K562 (cell line): ENCODE measurements at regions not wholly inside any gene's neighbourhood (a gene's known extent, or its start where the extent isn't known, plus 50 kb on each side); places are given as distances from the start of the nearest gene placed in this dataset.

ENCODE experiments used
- ATAC-seq: fragments of 200-7000 bp; cut with Tn5 transposase; 3 replicates; pipeline ENCODE4 v1.9.1; 2020; ENCODE audit warnings: moderate library complexity
- BruUV-seq: library from RNA; stranded (reverse); fragments of 400-500 nt; replicated peaks from 2 replicates; lab custom pipeline; 2021; lab: Mats Ljungman, UMichigan
- CTCF ChIA-PET: fragments of 300-600 bp; formaldehyde crosslinking; extraction: SDS; loops from one replicate; lab custom pipeline; 2021; ENCODE audit warnings: low intra/inter-chr PET ratio; lab: Yijun Ruan, JAX
- POLR2A ChIA-PET: fragments of 300-600, 350-650 bp; sonication (Branson Sonifier 250); formaldehyde crosslinking; extraction: SDS; loops from one replicate; lab custom pipeline; 2021; ENCODE audit warnings: antibody characterized with exemption, inconsistent platforms; lab: Yijun Ruan, JAX
- DNase-seq, 4 experiments: peaks; one replicate each; pipeline versions ENCODE4 v3.0.0 to v3.0.0-alpha.2; 2011 to 2018; ENCODE audit warnings: low spot score in 3 of 4, mixed read lengths in 3 of 4; ENCODE audit errors: extremely low read depth in 1 of 4
- FAIRE-seq: peaks from 2 replicates; lab custom pipeline; 2011; peaks lifted over from hg19 to GRCh38; lab: Jason Lieb, UNC
- H2AFZ ChIP-seq: 2 replicates; pipeline ENCODE4 v1.6.0; 2011; ENCODE audit warnings: low read depth, low read length, control low read depth, inconsistent platforms
- H3K27ac ChIP-seq: fragments of 200-600 bp; 3 replicates; pipeline ENCODE4 v1.8.0; 2011; ENCODE audit warnings: low read depth, mild to moderate bottlenecking, control low read depth, inconsistent platforms, low read length, moderate library complexity, mixed read lengths; ENCODE audit errors: extremely low read depth
- H3K27me3 ChIP-seq, 2 experiments: fragments of 300-600 bp in 1 of 2; 2 replicates in 1 of 2; 3 replicates in 1 of 2; pipeline versions ENCODE4 v1.6.0 to v1.8.0; 2011; ENCODE audit warnings: inconsistent platforms in 2 of 2, low read length in 2 of 2, mild to moderate bottlenecking in 1 of 2, mixed read lengths in 1 of 2, moderate library complexity in 1 of 2; ENCODE audit not compliant: control insufficient read depth in 2 of 2, insufficient read depth in 2 of 2
- H3K36me3 ChIP-seq: fragments of 300-600 bp; 3 replicates; pipeline ENCODE4 v1.8.0; 2011; ENCODE audit warnings: mild to moderate bottlenecking, low read length, inconsistent platforms; ENCODE audit not compliant: control insufficient read depth, insufficient read depth
- H3K4me1 ChIP-seq, 2 experiments: fragments of 200-600 bp in 1 of 2; replicated peaks in 1 of 2; 2 replicates in 1 of 2; 3 replicates in 1 of 2; pipeline versions ENCODE4 v1.5.1 to v1.8.0; 2011; ENCODE audit warnings: inconsistent platforms in 2 of 2, low read length in 2 of 2, mild to moderate bottlenecking in 1 of 2, mixed read lengths in 1 of 2, moderate library complexity in 1 of 2; ENCODE audit not compliant: control insufficient read depth in 2 of 2, insufficient read depth in 2 of 2
- H3K4me2 ChIP-seq: 2 replicates; pipeline ENCODE4 v1.6.1; 2011; ENCODE audit warnings: low read length, control low read depth, inconsistent platforms, mixed read lengths; ENCODE audit not compliant: insufficient read depth
- H3K4me3 ChIP-seq: fragments of 200-600 bp; sonication (generic), shearing (Covaris generic); 2 replicates; pipeline ENCODE4 v1.5.1; 2016; ENCODE audit warnings: control low read depth, inconsistent platforms
- H3K79me2 ChIP-seq: fragments of 200-600 bp; 3 replicates; pipeline ENCODE4 v1.8.0; 2011; ENCODE audit warnings: low read length, inconsistent platforms; ENCODE audit not compliant: control insufficient read depth, insufficient read depth
- H3K9ac ChIP-seq, 2 experiments: 2 replicates each; pipeline versions ENCODE4 v1.6.0 to v1.6.1; 2011; ENCODE audit warnings: low read depth in 2 of 2, low read length in 2 of 2, control low read depth in 1 of 2, inconsistent platforms in 1 of 2, mild to moderate bottlenecking in 1 of 2, mixed read lengths in 1 of 2; ENCODE audit not compliant: insufficient read depth in 1 of 2
- H3K9me1 ChIP-seq: one replicate; pipeline ENCODE4 v1.6.0; 2011; ENCODE audit warnings: inconsistent platforms, mild to moderate bottlenecking, low read length, moderate library complexity; ENCODE audit not compliant: control insufficient read depth, insufficient read depth
- H3K9me3 ChIP-seq: replicated peaks from 2 replicates; pipeline ENCODE4 v1.5.1; 2011; ENCODE audit warnings: low read depth, low read length, inconsistent platforms; ENCODE audit not compliant: control insufficient read depth, insufficient read depth
- H4K20me1 ChIP-seq: replicated peaks from 2 replicates; pipeline ENCODE4 v1.6.1; 2011; ENCODE audit warnings: low read length, inconsistent platforms, mixed read lengths; ENCODE audit not compliant: control insufficient read depth, insufficient read depth
- SPI1 ChIP-seq: IDR thresholded peaks from 2 replicates; pipeline ENCODE4 v1.6.1; 2011; ENCODE audit warnings: low read depth, low read length, control low read depth, borderline replicate concordance
- ZNF282 ChIP-seq: sonication (generic); formaldehyde crosslinking; IDR thresholded peaks from 2 replicates; pipeline ENCODE4 v1.8.1; 2023; ENCODE audit warnings: missing genetic modification reagents
- WGBS: fragments of 100-300 bp; shearing (Covaris generic); methylation state at CpG from one replicate; pipeline ENCODE4 v1.1.6; 2016; ENCODE audit warnings: low coverage, mixed read lengths; ENCODE audit not compliant: insufficient coverage; ENCODE audit errors: missing lambda C conversion rate; 5-methylcytosine and 5-hydroxymethylcytosine counted together
- in situ Hi-C: fragments of 300-500 bp; cut with MboI; formaldehyde crosslinking; loops from 4 replicates; pipeline ENCODE4 v1.15.0; 2018; ENCODE audit warnings: inconsistent platforms, mixed read lengths
- intact Hi-C: fragments of 100-400 bp; cut with micrococcal nuclease; formaldehyde crosslinking; loops from 2 replicates; pipeline ENCODE4 v1.14.2; 2022
- TF ChIP-seq, protein P1 (sequence below), 3 experiments: fragments of 200-800 bp in 1 of 3; fragments of 250-450 bp in 1 of 3; fragments of 450-650 bp in 1 of 3; sonication (Bioruptor Pico) in 1 of 3; sonication (Bioruptor generic) in 1 of 3; formaldehyde crosslinking in 1 of 3; IDR thresholded peaks; 2 replicates each; pipeline versions ENCODE4 v1.6.1 to v1.8.0; 2016 to 2022; ENCODE audit warnings: mild to moderate bottlenecking in 2 of 3, missing genetic modification characterization in 2 of 3, missing compliant biosample characterization in 1 of 3, moderate library complexity in 1 of 3
- TF ChIP-seq, protein P2 (sequence below), 2 experiments: fragments of 450-650 bp in 1 of 2; sonication (generic) in 1 of 2; formaldehyde crosslinking in 1 of 2; IDR thresholded peaks; 2 replicates each; pipeline versions ENCODE4 v1.7.1 to v1.9.0; 2016 to 2022; ENCODE audit warnings: inconsistent platforms in 1 of 2, mild to moderate bottlenecking in 1 of 2, missing genetic modification reagents in 1 of 2
- TF ChIP-seq, protein P3 (sequence below): fragments of 200-800 bp; sonication (Bioruptor generic); IDR thresholded peaks from 2 replicates; pipeline ENCODE4 v1.6.1; 2017; ENCODE audit warnings: missing genetic modification characterization, missing compliant biosample characterization

DNA sequence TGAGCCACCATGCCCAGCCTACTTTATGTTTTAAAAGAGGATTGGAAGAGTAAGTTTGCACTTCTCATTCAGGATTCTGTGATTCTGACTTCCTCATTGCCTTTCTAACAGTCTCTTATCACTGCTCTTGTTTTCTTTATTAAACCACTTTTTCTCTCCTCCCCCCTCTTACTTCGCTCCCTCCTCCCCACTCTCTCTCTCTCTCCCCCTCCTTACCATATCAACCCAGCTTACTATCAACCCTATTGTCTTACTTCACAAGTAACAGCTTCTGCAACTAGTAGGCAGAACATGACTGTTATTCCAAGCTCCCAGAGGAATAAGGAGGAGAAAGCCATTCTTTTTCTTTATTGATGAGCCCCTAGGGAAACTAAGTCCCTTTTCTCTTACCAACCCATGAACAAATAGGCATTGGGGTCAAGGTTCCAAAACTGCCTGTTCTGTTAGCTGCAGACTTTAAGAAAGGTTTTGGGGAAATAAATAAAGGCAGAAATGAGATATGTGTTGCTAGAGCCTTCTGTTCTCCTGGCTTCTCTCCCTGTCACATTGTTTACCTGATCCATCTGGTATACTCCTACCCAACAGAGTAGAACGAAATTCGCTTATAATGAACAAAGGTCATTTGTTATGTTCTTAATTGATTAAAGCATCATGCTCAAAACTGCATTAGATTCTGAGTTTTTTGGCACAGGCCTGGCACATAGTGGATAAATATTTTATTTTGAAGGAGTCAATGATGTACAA, 56.4 kb upstream of the RASGRP1 start:
- Histone ChIP-seq H3K9me3 (no peaks in the 10 kb centered on the region), H3K36me3 (no peaks in the 10 kb centered on the region), H2AFZ (no peak overlapping the region), H3K4me2 (no peak overlapping the region), H3K9me1 (no peaks in the 10 kb centered on the region), H3K9ac (no peak overlapping the region), H4K20me1 (no peaks in the 10 kb centered on the region), H3K27me3 (peaks cover 4 to 19% of the 10 kb centered on the region in 2 experiments; a peak in 4 of 5 replicates), H3K79me2 (no peaks in the 10 kb centered on the region), H3K4me1 (no peaks in the 10 kb centered on the region), H3K27ac (no peak overlapping the region), H3K4me3 (no peak overlapping the region)
- intact Hi-C loops: no loop called here
- WGBS: 0% methylated on average over 3 of the region's 3 CpGs
- DNase-seq: no peak
- no TSS peak for BruUV-seq
- FAIRE-seq: no peak
- ChIA-PET POLR2A (interaction anchor here (1.0 to 1.3 kb wide), 2 partner anchors 9 to 11 kb away, joined by 3 to 4 read pairs; no protein-coding TSS in a partner anchor), CTCF (no interaction called here)
- ATAC-seq: no peak
- in situ Hi-C loops: loop anchor here (5.0 kb wide), 1 partner anchor 44 kb away; no protein-coding TSS in a partner anchor
- TF ChIP-seq ZNF282 (no peak), SPI1 (peak; percentile 3; the same call in 1 of the 2 replicates)
- TF ChIP-seq, protein P1, sequence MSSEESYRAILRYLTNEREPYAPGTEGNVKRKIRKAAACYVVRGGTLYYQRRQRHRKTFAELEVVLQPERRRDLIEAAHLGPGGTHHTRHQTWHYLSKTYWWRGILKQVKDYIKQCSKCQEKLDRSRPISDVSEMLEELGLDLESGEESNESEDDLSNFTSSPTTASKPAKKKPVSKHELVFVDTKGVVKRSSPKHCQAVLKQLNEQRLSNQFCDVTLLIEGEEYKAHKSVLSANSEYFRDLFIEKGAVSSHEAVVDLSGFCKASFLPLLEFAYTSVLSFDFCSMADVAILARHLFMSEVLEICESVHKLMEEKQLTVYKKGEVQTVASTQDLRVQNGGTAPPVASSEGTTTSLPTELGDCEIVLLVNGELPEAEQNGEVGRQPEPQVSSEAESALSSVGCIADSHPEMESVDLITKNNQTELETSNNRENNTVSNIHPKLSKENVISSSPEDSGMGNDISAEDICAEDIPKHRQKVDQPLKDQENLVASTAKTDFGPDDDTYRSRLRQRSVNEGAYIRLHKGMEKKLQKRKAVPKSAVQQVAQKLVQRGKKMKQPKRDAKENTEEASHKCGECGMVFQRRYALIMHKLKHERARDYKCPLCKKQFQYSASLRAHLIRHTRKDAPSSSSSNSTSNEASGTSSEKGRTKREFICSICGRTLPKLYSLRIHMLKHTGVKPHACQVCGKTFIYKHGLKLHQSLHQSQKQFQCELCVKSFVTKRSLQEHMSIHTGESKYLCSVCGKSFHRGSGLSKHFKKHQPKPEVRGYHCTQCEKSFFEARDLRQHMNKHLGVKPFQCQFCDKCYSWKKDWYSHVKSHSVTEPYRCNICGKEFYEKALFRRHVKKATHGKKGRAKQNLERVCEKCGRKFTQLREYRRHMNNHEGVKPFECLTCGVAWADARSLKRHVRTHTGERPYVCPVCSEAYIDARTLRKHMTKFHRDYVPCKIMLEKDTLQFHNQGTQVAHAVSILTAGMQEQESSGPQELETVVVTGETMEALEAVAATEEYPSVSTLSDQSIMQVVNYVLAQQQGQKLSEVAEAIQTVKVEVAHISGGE (CRISPR knock-in tag; IDR thresholded peaks at IDR 0.05): no peak
- TF ChIP-seq, protein P2, sequence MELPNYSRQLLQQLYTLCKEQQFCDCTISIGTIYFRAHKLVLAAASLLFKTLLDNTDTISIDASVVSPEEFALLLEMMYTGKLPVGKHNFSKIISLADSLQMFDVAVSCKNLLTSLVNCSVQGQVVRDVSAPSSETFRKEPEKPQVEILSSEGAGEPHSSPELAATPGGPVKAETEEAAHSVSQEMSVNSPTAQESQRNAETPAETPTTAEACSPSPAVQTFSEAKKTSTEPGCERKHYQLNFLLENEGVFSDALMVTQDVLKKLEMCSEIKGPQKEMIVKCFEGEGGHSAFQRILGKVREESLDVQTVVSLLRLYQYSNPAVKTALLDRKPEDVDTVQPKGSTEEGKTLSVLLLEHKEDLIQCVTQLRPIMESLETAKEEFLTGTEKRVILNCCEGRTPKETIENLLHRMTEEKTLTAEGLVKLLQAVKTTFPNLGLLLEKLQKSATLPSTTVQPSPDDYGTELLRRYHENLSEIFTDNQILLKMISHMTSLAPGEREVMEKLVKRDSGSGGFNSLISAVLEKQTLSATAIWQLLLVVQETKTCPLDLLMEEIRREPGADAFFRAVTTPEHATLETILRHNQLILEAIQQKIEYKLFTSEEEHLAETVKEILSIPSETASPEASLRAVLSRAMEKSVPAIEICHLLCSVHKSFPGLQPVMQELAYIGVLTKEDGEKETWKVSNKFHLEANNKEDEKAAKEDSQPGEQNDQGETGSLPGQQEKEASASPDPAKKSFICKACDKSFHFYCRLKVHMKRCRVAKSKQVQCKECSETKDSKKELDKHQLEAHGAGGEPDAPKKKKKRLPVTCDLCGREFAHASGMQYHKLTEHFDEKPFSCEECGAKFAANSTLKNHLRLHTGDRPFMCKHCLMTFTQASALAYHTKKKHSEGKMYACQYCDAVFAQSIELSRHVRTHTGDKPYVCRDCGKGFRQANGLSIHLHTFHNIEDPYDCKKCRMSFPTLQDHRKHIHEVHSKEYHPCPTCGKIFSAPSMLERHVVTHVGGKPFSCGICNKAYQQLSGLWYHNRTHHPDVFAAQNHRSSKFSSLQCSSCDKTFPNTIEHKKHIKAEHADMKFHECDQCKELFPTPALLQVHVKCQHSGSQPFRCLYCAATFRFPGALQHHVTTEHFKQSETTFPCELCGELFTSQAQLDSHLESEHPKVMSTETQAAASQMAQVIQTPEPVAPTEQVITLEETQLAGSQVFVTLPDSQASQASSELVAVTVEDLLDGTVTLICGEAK (IDR thresholded peaks at IDR 0.05): peak; percentile 60; the same call in 1 of the 2 replicates
- TF ChIP-seq, protein P2 (CRISPR knock-in tag; IDR thresholded peaks at IDR 0.05): no peak
- TF ChIP-seq, protein P3, sequence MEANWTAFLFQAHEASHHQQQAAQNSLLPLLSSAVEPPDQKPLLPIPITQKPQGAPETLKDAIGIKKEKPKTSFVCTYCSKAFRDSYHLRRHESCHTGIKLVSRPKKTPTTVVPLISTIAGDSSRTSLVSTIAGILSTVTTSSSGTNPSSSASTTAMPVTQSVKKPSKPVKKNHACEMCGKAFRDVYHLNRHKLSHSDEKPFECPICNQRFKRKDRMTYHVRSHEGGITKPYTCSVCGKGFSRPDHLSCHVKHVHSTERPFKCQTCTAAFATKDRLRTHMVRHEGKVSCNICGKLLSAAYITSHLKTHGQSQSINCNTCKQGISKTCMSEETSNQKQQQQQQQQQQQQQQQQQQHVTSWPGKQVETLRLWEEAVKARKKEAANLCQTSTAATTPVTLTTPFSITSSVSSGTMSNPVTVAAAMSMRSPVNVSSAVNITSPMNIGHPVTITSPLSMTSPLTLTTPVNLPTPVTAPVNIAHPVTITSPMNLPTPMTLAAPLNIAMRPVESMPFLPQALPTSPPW (CRISPR knock-in tag): peak; percentile 68
- TF ChIP-seq, all 486 proteins: peak for 3
